Fibroblast of lung (primary cell): ENCODE measurements at regions not wholly inside any gene's neighbourhood (a gene's known extent, or its start where the extent isn't known, plus 50 kb on each side); places are given as distances from the start of the nearest gene placed in this dataset.
A peak's percentile ranks its signal among the peaks of the same experiment; 100 is the strongest.

ENCODE experiments used
- DNase-seq, 2 donors: peaks; one replicate each; pipeline versions ENCODE4 v3.0.0 to v3.0.0-alpha.2; 2010; ENCODE audit warnings: low read depth in 2 of 2
- H2AFZ ChIP-seq: 2 replicates; pipeline ENCODE4 v1.5.1; 2012; ENCODE audit warnings: low read length, control low read depth, inconsistent platforms
- H3K27ac ChIP-seq: 2 replicates; pipeline ENCODE4 v1.5.1; 2011; ENCODE audit warnings: low read length, control low read depth; ENCODE audit not compliant: insufficient read depth
- H3K27me3 ChIP-seq: 2 replicates; pipeline ENCODE4 v1.5.1; 2011; ENCODE audit warnings: mild to moderate bottlenecking, low read length; ENCODE audit not compliant: control insufficient read depth, insufficient read depth
- H3K36me3 ChIP-seq: 2 replicates; pipeline ENCODE4 v1.5.1; 2011; ENCODE audit warnings: low read length; ENCODE audit not compliant: control insufficient read depth, insufficient read depth
- H3K4me1 ChIP-seq: 2 replicates; pipeline ENCODE4 v1.5.1; 2011; ENCODE audit warnings: low read length; ENCODE audit not compliant: control insufficient read depth, insufficient read depth; ENCODE audit errors: extremely low read depth
- H3K4me2 ChIP-seq: 2 replicates; pipeline ENCODE4 v1.5.1; 2011; ENCODE audit warnings: low read length, control low read depth; ENCODE audit not compliant: insufficient read depth; ENCODE audit errors: extremely low read depth
- H3K4me3 ChIP-seq, 4 experiments: fragments of 200-600 bp in 1 of 4; sonication (generic) in 1 of 4; replicated peaks in 1 of 4; 2 replicates each; pipeline ENCODE4 v1.5.1; 2011 to 2016; ENCODE audit warnings: low read length in 4 of 4, low read depth in 3 of 4, mild to moderate bottlenecking in 3 of 4, control low read depth in 2 of 4, inconsistent platforms in 1 of 4, mixed read lengths in 1 of 4; ENCODE audit not compliant: insufficient read depth in 1 of 4; ENCODE audit errors: control extremely low read depth in 1 of 4
- H3K79me2 ChIP-seq: 2 replicates; pipeline ENCODE4 v1.5.1; 2012; ENCODE audit warnings: mild to moderate bottlenecking, low read length, inconsistent platforms; ENCODE audit not compliant: control insufficient read depth, insufficient read depth
- H3K9ac ChIP-seq: 2 replicates; pipeline ENCODE4 v1.5.1; 2011; ENCODE audit warnings: mild to moderate bottlenecking, low read length, control low read depth; ENCODE audit not compliant: insufficient read depth
- H3K9me3 ChIP-seq: 2 replicates; pipeline ENCODE4 v1.5.1; 2012; ENCODE audit warnings: low read depth, low read length; ENCODE audit not compliant: control insufficient read depth, insufficient read depth
- H4K20me1 ChIP-seq: 2 replicates; pipeline ENCODE4 v1.5.1; 2011; ENCODE audit warnings: low read length; ENCODE audit not compliant: control insufficient read depth, insufficient read depth; ENCODE audit errors: extremely low read depth
- EZH2 ChIP-seq: IDR thresholded peaks from 2 replicates; pipeline ENCODE4 v1.5.1; 2012; ENCODE audit warnings: low read length, control low read depth, mild to moderate bottlenecking; ENCODE audit errors: missing control alignments
- TF ChIP-seq, protein P1 (sequence below), 2 donors: IDR thresholded peaks in 1 of 2; conservative IDR thresholded peaks in 1 of 2; 1 replicate in 1 of 2; 2 replicates in 1 of 2; pipeline ENCODE4 v1.5.1; 2011 to 2012; ENCODE audit warnings: low read length in 2 of 2, control low read depth in 1 of 2, inconsistent platforms in 1 of 2, low read depth in 1 of 2, mild to moderate bottlenecking in 1 of 2

DNA sequence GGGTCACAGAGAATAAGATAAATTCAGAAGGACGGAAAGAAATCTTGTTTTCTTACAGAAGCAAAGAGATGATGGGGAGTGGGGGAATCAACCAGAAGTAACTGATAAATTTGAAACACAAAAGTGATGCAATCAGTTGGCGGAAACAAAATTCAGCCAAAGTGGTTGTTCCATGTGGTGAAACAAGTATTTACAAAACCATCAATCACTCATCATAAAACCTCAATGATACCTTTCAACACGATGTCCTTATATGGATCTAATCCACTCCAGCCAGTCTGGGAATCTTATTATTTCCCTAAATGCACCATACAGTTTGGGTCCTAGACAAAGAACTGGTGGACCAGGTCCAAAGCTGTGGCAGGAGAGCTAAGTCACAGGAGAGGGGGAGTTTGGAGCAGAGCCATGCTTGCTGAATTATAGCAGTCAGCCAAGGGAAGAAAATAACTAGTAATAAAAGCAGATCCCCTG, 303.8 kb upstream of the LRRC7 start:
- H3K36me3 ChIP-seq, result no peaks in the 10 kb centered on the region
- H3K4me3 ChIP-seq, result no peak overlapping the region
- H3K4me2 ChIP-seq, result no peak overlapping the region
- DNase-seq, result peak; percentile 51 to 73
- no peaks in the 10 kb centered on the region for H3K4me1 ChIP-seq
- H2AFZ ChIP-seq, result no peak overlapping the region
- H3K9me3 ChIP-seq, result no peaks in the 10 kb centered on the region
- no peaks in the 10 kb centered on the region for H3K79me2 ChIP-seq
- TF ChIP-seq, protein P1, sequence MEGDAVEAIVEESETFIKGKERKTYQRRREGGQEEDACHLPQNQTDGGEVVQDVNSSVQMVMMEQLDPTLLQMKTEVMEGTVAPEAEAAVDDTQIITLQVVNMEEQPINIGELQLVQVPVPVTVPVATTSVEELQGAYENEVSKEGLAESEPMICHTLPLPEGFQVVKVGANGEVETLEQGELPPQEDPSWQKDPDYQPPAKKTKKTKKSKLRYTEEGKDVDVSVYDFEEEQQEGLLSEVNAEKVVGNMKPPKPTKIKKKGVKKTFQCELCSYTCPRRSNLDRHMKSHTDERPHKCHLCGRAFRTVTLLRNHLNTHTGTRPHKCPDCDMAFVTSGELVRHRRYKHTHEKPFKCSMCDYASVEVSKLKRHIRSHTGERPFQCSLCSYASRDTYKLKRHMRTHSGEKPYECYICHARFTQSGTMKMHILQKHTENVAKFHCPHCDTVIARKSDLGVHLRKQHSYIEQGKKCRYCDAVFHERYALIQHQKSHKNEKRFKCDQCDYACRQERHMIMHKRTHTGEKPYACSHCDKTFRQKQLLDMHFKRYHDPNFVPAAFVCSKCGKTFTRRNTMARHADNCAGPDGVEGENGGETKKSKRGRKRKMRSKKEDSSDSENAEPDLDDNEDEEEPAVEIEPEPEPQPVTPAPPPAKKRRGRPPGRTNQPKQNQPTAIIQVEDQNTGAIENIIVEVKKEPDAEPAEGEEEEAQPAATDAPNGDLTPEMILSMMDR (conservative IDR thresholded peaks at IDR 0.05 in 1 of 2, IDR thresholded peaks at IDR 0.05 in 1 of 2; ENCODE audit: low read depth in 1 of 2, low read length in 2 of 2), result no peak
- no peak for TF ChIP-seq EZH2
- no peaks in the 10 kb centered on the region for H3K27me3 ChIP-seq
- no peak overlapping the region for H3K9ac ChIP-seq
- H3K27ac ChIP-seq, result no peak overlapping the region
- no peaks in the 10 kb centered on the region for H4K20me1 ChIP-seq

DNA sequence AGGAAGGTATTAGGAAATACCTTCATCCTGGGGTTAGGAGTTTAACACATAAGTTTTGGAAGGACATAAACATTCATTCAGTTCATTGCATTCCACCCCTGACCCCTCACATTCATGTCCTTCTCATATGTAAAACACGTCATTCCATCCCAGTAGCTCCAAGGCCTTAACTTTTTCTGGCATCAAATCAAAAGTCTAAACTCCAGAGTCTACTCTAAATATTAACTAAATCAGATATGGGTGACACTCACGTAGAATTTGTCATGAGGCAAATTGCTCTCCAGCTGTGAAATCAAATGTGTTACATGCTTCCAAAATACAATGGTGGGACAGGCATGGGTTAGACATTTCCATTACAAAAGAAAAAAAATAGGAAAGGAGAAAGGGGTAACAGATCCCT, 298.2 kb upstream of the LRRC7 start:
- H3K36me3 ChIP-seq, result no peaks in the 10 kb centered on the region
- no peak overlapping the region for H3K4me3 ChIP-seq
- H3K9me3 ChIP-seq, result no peaks in the 10 kb centered on the region
- no peak overlapping the region for H3K9ac ChIP-seq
- H2AFZ ChIP-seq, result no peak overlapping the region
- H3K27ac ChIP-seq, result no peak overlapping the region
- H3K4me2 ChIP-seq, result no peak overlapping the region
- H3K27me3 ChIP-seq, result no peaks in the 10 kb centered on the region
- H3K4me1 ChIP-seq, result no peaks in the 10 kb centered on the region
- H3K79me2 ChIP-seq, result no peaks in the 10 kb centered on the region
- no peak for DNase-seq
- no peak for TF ChIP-seq EZH2
- TF ChIP-seq, protein P1 (conservative IDR thresholded peaks at IDR 0.05 in 1 of 2, IDR thresholded peaks at IDR 0.05 in 1 of 2; ENCODE audit: low read depth in 1 of 2, low read length in 2 of 2), result no peak
- H4K20me1 ChIP-seq, result no peaks in the 10 kb centered on the region

- TF ChIP-seq, protein P1 (conservative IDR thresholded peaks at IDR 0.05 in 1 of 2, IDR thresholded peaks at IDR 0.05 in 1 of 2; ENCODE audit: low read depth in 1 of 2, low read length in 2 of 2), result no peak
- no peak for TF ChIP-seq EZH2
- Histone ChIP-seq H4K20me1 (no peaks in the 10 kb centered on the region), H3K9ac (no peak overlapping the region), H3K4me1 (no peaks in the 10 kb centered on the region), H3K9me3 (no peaks in the 10 kb centered on the region), H3K27ac (no peak overlapping the region), H3K27me3 (no peaks in the 10 kb centered on the region), H3K4me3 (no peak overlapping the region), H3K36me3 (no peaks in the 10 kb centered on the region), H2AFZ (no peak overlapping the region), H3K79me2 (no peaks in the 10 kb centered on the region), H3K4me2 (no peak overlapping the region)
- DNase-seq, result no peak
Measured at GRCh38 chr1:69271587-69272125, 296.1 kb upstream of the LRRC7 start.
